A673 (cell line): ENCODE measurements at regions not wholly inside any gene's neighbourhood (a gene's known extent, or its start where the extent isn't known, plus 50 kb on each side); places are given as distances from the start of the nearest gene placed in this dataset.

Source experiments
- EZH2 ChIP-seq: fragments of 200-600 bp; sonication (generic); IDR thresholded peaks from 2 replicates; pipeline ENCODE4 v1.6.1; 2017; ENCODE audit warnings: borderline replicate concordance, low read depth, mild to moderate bottlenecking, mixed read lengths, antibody characterized with exemption, low read length; ENCODE audit not compliant: poor library complexity, severe bottlenecking
- TF ChIP-seq, protein P1 (sequence below): fragments of 300-800, 200-600 bp; sonication (generic); conservative IDR thresholded peaks from 2 replicates; pipeline ENCODE4 v1.5.1; 2017; ENCODE audit warnings: low read depth, mild to moderate bottlenecking, antibody characterized with exemption, low read length, moderate library complexity, mixed read lengths

GRCh38 chr13:29654384-29654783 is 58.9 kb upstream of the SLC7A1 start:
- TF ChIP-seq, protein P1, sequence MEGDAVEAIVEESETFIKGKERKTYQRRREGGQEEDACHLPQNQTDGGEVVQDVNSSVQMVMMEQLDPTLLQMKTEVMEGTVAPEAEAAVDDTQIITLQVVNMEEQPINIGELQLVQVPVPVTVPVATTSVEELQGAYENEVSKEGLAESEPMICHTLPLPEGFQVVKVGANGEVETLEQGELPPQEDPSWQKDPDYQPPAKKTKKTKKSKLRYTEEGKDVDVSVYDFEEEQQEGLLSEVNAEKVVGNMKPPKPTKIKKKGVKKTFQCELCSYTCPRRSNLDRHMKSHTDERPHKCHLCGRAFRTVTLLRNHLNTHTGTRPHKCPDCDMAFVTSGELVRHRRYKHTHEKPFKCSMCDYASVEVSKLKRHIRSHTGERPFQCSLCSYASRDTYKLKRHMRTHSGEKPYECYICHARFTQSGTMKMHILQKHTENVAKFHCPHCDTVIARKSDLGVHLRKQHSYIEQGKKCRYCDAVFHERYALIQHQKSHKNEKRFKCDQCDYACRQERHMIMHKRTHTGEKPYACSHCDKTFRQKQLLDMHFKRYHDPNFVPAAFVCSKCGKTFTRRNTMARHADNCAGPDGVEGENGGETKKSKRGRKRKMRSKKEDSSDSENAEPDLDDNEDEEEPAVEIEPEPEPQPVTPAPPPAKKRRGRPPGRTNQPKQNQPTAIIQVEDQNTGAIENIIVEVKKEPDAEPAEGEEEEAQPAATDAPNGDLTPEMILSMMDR = no peak
- no peak for TF ChIP-seq EZH2
